ENCODE measurements at regions not wholly inside any gene's neighbourhood (a gene's known extent, or its start where the extent isn't known, plus 50 kb on each side); places are given as distances from the start of the nearest gene placed in this dataset.
"Not testable (repeated sequence)": the region's sequence is repeated elsewhere in the genome, so short reads cannot be mapped to it uniquely, and the experiment has no call there.

DNA sequence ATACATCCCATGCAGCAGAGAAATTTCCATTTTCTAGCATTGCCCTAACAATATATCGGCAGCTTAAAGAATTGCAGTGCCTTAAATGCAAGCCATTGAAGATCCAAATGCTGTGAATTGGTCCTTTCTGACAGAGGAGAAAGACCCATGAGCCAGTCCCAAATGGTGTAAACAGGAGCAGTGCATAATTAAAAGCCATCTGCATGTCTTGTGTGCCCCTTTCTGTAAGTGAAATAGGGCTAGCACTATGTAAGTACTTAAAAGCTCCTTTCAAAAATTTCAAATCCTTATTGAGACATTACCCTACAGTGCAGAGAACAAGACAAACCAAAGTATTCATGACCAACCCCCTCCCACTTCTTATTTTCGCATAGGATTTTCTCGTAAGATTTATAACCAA is 108.7 kb upstream of the LCORL start:
- FAIRE-seq = no peak

DNA sequence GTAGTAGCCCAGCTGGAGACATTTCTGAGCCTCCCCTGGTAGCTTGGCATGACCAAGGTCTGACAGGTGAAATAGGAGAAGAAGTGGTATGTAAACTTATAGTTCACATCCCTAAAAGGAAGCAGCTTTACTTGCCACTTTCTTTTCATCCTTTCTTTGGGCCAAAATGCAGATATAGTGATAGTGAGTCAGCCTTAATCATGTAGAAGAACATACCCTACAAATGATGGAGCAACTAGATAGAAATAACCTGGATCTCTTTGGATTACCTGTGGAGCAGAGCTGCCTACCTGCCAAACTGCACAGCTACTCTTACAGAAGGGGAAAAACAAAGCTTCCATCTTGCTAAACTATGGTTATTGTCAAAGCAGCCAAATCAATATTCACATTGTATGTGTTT is 106.7 kb upstream of the LCORL start:
- DNase-seq (ENCODE audit: low spot score) (no peak), FAIRE-seq (no peak)

More for the DNA sequence above, 108.7 kb upstream of the LCORL start:
- no peak for DNase-seq (ENCODE audit: low spot score)

GRCh38 chr4:18127030-18127429 is 105.5 kb upstream of the LCORL start:
- FAIRE-seq (no peak), DNase-seq (ENCODE audit: low spot score) (no peak)

GRCh38 chr4:18113710-18114331 is 92.3 kb upstream of the LCORL start:
- FAIRE-seq = no peak
- no peak for DNase-seq (ENCODE audit: low spot score)

DNA sequence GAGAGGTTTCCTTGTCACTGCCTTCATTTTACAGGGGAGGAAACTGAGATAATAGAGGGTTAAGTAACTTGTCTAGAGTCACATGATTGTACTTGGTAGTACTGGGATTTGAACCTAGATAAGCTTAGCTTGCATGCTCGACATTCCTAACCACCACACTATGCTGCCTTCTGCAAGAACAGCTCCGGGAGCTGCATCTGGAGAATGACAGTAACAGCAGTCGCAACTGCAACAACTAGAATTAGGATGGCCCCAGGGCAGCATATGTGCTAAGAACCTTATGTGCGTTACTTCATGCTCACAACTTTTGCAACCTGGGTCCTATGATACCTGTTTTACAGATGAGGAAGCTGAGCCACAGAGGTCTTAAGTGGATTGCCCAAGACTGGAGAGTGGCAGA is 89.5 kb upstream of the LCORL start:
- DNase-seq (ENCODE audit: low spot score) = no peak
- no peak for FAIRE-seq

- no peak for DNase-seq (ENCODE audit: low spot score)
- no peak for FAIRE-seq
These were observed 88.5 kb upstream of the LCORL start for GRCh38 chr4:18110099-18110498.

DNA sequence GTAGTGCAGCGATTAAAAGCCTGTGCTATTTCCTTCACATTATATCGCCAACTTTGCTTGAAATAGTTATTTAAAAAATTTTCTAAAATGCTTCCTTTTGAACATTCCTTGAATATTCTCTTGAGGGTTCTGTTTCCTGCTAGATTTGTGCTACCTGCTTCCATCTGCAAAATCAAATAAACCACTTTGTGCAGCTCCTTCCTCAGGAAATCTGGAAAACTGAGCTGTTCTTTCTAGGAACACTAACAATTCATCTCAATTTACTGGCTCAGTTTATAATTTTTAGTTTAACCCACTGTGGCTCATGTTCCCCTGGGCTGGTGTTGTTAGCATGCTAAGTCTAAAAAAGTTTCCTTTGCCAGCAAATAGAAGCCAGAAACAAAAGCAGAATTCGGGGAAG is 88.1 kb upstream of the LCORL start:
- DNase-seq (ENCODE audit: low spot score) (no peak), FAIRE-seq (no peak)

DNA sequence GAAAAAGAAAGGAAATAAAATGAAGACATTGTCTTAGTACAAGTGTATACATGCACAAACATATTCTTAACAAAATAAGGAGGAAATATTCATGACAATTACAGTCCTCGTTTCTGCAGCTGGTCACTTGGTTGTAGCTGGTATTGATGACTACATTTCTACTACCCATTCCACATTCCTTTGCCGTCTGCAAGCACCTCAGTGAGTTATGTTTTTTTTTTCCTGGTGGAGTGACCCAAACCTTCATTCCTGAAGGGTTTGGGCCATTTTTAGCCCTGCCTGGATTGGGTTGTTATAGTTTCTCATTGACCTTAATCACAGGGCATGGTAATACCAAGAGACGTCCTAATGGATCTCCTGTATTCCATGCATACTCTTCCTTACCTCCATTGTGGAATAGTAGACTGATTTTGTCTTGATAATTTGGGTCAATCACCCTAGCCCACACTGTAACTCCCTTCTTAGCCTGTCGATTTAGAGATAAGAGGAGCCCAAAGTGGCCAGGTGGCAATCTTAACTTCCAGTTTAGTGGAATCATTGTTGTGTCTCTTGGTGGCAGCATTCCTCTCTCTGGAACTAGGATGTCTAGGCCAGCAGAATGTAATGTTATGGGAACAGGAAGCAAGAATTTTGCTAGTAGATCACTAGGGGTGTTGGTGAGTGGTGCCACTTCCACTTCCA is 86.4 kb upstream of the LCORL start:
- FAIRE-seq; DNase-seq (ENCODE audit: low spot score): not testable (repeated sequence)

GRCh38 chr4:18106620-18107019 is 85.1 kb upstream of the LCORL start:
- DNase-seq (ENCODE audit: low spot score) = no peak
- FAIRE-seq = no peak

DNA sequence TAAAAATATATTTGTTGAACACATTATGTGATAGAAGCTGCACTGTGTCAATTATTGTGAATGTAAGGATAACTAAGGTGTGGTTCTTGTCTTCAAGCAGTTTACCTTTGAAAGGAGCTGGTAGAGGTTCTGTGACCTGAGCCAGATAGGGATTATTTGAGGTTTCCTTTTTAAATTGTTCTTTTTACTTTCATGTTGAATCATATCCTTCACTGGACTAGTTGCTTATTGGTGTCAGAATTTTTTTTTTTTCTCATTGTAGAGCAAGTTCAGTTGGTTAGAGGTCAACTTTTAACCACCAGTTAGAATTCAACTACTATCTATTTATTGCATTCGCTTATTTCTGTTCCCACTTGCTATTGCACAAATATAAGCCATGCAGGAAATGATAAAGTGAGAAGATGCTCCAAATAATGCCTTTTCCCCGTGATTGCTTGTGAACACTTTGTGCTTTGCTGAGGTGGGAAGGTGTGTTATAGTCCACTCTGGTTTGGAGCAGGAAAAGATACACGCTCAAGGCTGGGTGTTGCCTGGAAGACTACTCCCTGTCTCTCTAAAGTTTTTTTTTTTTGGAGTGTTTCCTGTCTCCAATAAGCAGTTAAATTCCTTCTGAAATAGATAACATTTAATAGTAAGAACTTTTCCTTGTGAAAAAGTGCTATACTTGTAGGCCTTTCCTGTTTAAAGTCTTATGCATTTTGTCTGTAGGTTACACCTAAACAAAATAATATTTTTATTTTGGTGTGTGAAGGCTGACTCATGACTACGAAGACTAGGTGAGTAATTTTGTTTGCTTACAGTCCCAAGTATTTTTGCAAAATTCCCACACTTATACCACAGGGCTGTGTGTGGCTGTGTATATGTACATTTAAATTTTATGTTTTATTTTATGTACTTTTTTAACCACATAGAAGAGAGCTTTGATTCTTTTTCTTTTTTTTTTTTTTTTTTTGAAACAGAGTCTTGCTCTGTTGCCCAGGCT is 83.8 kb upstream of the LCORL start:
- DNase-seq (ENCODE audit: low spot score) (no peak), FAIRE-seq (no peak)

GRCh38 chr4:18103876-18104605 is 82.5 kb upstream of the LCORL start:
- DNase-seq (ENCODE audit: low spot score) (no peak), FAIRE-seq (no peak)

DNA sequence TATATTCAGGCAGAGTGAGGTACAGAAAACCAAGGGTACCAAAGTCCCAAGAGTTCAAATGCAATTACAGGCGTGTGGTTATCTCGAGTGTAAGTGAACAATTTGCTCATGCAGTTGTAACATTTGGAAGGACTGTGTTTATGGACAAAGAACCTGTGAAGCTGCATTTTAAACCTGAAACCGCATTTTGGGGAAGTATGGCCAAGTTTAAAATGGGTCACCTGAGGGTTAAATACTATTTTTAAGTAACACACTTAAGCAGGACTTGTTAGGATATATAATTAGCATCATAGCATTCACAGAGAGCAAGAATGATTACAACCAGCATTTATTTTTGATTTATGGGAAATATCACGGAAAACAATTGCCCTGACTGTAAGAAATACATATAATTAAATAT is 79.1 kb upstream of the LCORL start:
- FAIRE-seq = no peak

DNA sequence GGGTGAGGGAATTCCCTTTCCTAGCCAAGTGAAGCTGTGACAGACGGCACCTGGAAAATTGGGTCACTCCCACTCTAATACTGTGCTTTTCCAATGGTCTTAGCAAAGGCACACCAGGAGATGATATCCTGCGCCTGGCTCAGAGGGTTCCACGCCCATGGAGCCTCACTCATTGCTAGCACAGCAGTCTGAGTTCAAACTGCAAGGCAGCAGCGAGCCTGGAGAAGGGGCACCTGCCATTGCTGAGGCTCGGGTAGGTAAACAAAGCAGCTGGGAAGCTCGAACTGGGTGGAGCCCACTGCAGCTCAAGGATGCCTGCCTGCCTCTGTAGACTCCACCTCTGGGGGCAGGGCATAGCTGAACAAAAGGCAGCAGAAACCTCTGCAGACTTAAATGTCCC is 68.9 kb upstream of the LCORL start:
- DNase-seq (ENCODE audit: low spot score); FAIRE-seq: not testable (repeated sequence)

More for the DNA sequence above, 79.1 kb upstream of the LCORL start:
- DNase-seq (ENCODE audit: low spot score) = no peak

DNA sequence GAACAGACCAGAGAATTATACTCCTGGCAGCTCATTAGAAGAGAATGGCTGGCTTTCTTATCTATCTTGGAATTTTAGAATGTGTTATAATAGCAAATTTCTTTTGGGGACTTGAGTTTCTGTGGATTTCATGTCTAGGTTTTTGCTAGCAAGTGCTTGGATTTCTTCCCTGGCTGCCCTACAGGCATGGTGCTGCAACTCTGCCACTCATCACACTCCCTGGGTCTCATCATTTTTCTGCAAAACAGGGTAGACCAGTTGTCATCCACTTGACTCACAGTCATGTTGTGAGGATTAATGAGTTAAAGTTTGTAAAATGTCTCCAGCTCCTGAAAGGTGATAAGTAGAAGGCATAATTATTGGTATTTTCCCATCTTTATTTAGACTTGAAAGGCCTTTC is 60.7 kb upstream of the LCORL start:
- DNase-seq (ENCODE audit: low spot score) (no peak), FAIRE-seq (no peak)

GRCh38 chr4:18081708-18082107 is 60.2 kb upstream of the LCORL start:
- no peak for FAIRE-seq

GRCh38 chr4:18077808-18078207 is 56.3 kb upstream of the LCORL start:
- FAIRE-seq (no peak), DNase-seq (ENCODE audit: low spot score) (no peak)

More at GRCh38 chr4:18081708-18082107, 60.2 kb upstream of the LCORL start:
- no peak for DNase-seq (ENCODE audit: low spot score)

GRCh38 chr4:18075823-18076433 is 54.4 kb upstream of the LCORL start:
- DNase-seq (ENCODE audit: low spot score) (peak; percentile 13), FAIRE-seq (no peak)

DNA sequence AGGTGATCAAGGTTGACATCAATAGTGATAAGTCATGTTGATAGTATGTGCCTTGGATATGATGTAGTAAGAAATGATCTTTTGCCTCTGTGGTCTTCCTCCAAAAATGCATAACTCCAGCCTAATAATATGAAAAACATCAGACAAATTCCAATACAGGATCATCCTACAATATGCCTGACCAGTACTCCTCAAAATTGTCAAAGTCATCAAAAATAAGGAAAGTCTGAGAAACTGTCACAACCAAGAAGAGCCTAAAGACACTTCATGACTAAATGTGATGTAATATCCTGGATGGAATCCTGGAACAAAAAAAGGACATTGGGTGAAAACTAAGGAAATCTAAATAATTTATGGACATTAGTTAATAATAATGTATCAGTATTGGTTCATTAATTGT is 50.3 kb upstream of the LCORL start:
- FAIRE-seq = no peak

More for the DNA sequence above, 50.3 kb upstream of the LCORL start:
- DNase-seq (ENCODE audit: low spot score) = no peak

All from RCC 7860 (cell line).